ENCODE measurements at regions not wholly inside any gene's neighbourhood (a gene's known extent, or its start where the extent isn't known, plus 50 kb on each side); places are given as distances from the start of the nearest gene placed in this dataset.

GRCh38 chr1:14545422-14546025 lies 53.0 kb upstream of the KAZN start:
- no peak for DNase-seq

GRCh38 chr1:14546416-14546815 lies 52.1 kb upstream of the KAZN start:
- DNase-seq: no peak

Data from 8988T (cell line).